Parathyroid adenoma (tissue), 2 donors: ENCODE measurements at regions not wholly inside any gene's neighbourhood (a gene's known extent, or its start where the extent isn't known, plus 50 kb on each side); places are given as distances from the start of the nearest gene placed in this dataset.

Experiments
- H2AFZ ChIP-seq: fragments of 300-600 bp; sonication (generic); one replicate; pipeline ENCODE4 v1.7.0; 2017; ENCODE audit warnings: antibody characterized with exemption, mild to moderate bottlenecking
- H3K27ac ChIP-seq: fragments of 300-600 bp; sonication (generic); one replicate; pipeline ENCODE4 v1.7.0; 2017
- H3K27me3 ChIP-seq: fragments of 300-600 bp; sonication (generic); one replicate; pipeline ENCODE4 v1.7.0; 2017; ENCODE audit warnings: low read length; ENCODE audit not compliant: control insufficient read depth, insufficient read depth
- H3K36me3 ChIP-seq: fragments of 300-600 bp; sonication (generic); one replicate; pipeline ENCODE4 v1.7.0; 2017; ENCODE audit warnings: low read length; ENCODE audit not compliant: control insufficient read depth, insufficient read depth
- H3K4me1 ChIP-seq: fragments of 300-600 bp; sonication (generic); one replicate; pipeline ENCODE4 v1.7.0; 2017; ENCODE audit warnings: control low read depth
- H3K4me2 ChIP-seq: fragments of 300-600 bp; sonication (generic); one replicate; pipeline ENCODE4 v1.7.0; 2017; ENCODE audit warnings: low read length
- H3K4me3 ChIP-seq: fragments of 300-600 bp; sonication (generic); one replicate; pipeline ENCODE4 v1.7.0; 2017; ENCODE audit warnings: low read depth, low read length
- H3K79me2 ChIP-seq: fragments of 300-600 bp; sonication (generic); one replicate; pipeline ENCODE4 v1.7.0; 2017; ENCODE audit warnings: control low read depth
- H3K9ac ChIP-seq: fragments of 300-600 bp; sonication (generic); one replicate; pipeline ENCODE4 v1.7.0; 2017; ENCODE audit warnings: mild to moderate bottlenecking
- H3K9me3 ChIP-seq: fragments of 300-600 bp; sonication (generic); one replicate; pipeline ENCODE4 v1.7.0; 2017; ENCODE audit warnings: low read length; ENCODE audit not compliant: control insufficient read depth
- CTCF ChIP-seq: fragments of 300-600 bp; sonication (generic); IDR thresholded peaks from one replicate; pipeline ENCODE4 v1.7.0; 2017; ENCODE audit warnings: antibody characterized with exemption, mild to moderate bottlenecking
- donor health status: primary hyperparathyroidism.

GRCh38 chr6:105926318-105926717 lies 159.8 kb upstream of the PRDM1 start:
- no peaks in the 10 kb centered on the region for H3K36me3 ChIP-seq
- H3K4me1 ChIP-seq: no peaks in the 10 kb centered on the region
- H2AFZ ChIP-seq: no peak overlapping the region
- H3K9me3 ChIP-seq: no peaks in the 10 kb centered on the region
- H3K79me2 ChIP-seq: no peaks in the 10 kb centered on the region
- TF ChIP-seq CTCF: no peak
- H3K9ac ChIP-seq: no peak overlapping the region
- H3K4me2 ChIP-seq: no peak overlapping the region
- no peaks in the 10 kb centered on the region for H3K27me3 ChIP-seq
- H3K4me3 ChIP-seq: no peak overlapping the region
- H3K27ac ChIP-seq: no peak overlapping the region

- H3K9ac ChIP-seq: no peak overlapping the region
- H3K4me3 ChIP-seq: no peak overlapping the region
- H2AFZ ChIP-seq: no peak overlapping the region
- no peak overlapping the region for H3K4me2 ChIP-seq
- H3K9me3 ChIP-seq: no peaks in the 10 kb centered on the region
- no peak overlapping the region for H3K27ac ChIP-seq
- no peaks in the 10 kb centered on the region for H3K4me1 ChIP-seq
- H3K27me3 ChIP-seq: no peaks in the 10 kb centered on the region
- TF ChIP-seq CTCF: no peak
- H3K79me2 ChIP-seq: no peaks in the 10 kb centered on the region
- no peaks in the 10 kb centered on the region for H3K36me3 ChIP-seq
Measured at GRCh38 chr6:105925706-105926105, 160.4 kb upstream of the PRDM1 start.

- no peaks in the 10 kb centered on the region for H3K4me1 ChIP-seq
- no peaks in the 10 kb centered on the region for H3K9me3 ChIP-seq
- no peak overlapping the region for H3K27ac ChIP-seq
- no peak overlapping the region for H3K4me2 ChIP-seq
- H3K9ac ChIP-seq: no peak overlapping the region
- no peak for TF ChIP-seq CTCF
- no peak overlapping the region for H2AFZ ChIP-seq
- H3K4me3 ChIP-seq: no peak overlapping the region
- no peaks in the 10 kb centered on the region for H3K79me2 ChIP-seq
- H3K27me3 ChIP-seq: no peaks in the 10 kb centered on the region
- no peaks in the 10 kb centered on the region for H3K36me3 ChIP-seq
Measured at GRCh38 chr6:105921781-105922180, 164.4 kb upstream of the PRDM1 start.

GRCh38 chr6:105920071-105920470 lies 166.1 kb upstream of the PRDM1 start:
- Histone ChIP-seq H3K4me3 (no peak overlapping the region), H3K79me2 (no peaks in the 10 kb centered on the region), H3K4me2 (no peak overlapping the region), H3K9ac (no peak overlapping the region), H3K9me3 (no peaks in the 10 kb centered on the region), H3K27me3 (no peaks in the 10 kb centered on the region), H3K27ac (no peak overlapping the region), H2AFZ (no peak overlapping the region), H3K36me3 (no peaks in the 10 kb centered on the region), H3K4me1 (no peaks in the 10 kb centered on the region)
- no peak for TF ChIP-seq CTCF

- Histone ChIP-seq H3K9ac (no peak overlapping the region), H3K27me3 (no peaks in the 10 kb centered on the region), H3K4me2 (no peak overlapping the region), H3K4me1 (no peaks in the 10 kb centered on the region), H3K79me2 (no peaks in the 10 kb centered on the region), H2AFZ (no peak overlapping the region), H3K36me3 (no peaks in the 10 kb centered on the region), H3K9me3 (no peaks in the 10 kb centered on the region), H3K27ac (no peak overlapping the region), H3K4me3 (no peak overlapping the region)
- no peak for TF ChIP-seq CTCF
Measured at GRCh38 chr6:105917038-105917695, 169.0 kb upstream of the PRDM1 start.
